ENCODE measurements at regions not wholly inside any gene's neighbourhood (a gene's known extent, or its start where the extent isn't known, plus 50 kb on each side); places are given as distances from the start of the nearest gene placed in this dataset.
"Not testable (repeated sequence)": the region's sequence is repeated elsewhere in the genome, so short reads cannot be mapped to it uniquely, and the experiment has no call there.

DNA sequence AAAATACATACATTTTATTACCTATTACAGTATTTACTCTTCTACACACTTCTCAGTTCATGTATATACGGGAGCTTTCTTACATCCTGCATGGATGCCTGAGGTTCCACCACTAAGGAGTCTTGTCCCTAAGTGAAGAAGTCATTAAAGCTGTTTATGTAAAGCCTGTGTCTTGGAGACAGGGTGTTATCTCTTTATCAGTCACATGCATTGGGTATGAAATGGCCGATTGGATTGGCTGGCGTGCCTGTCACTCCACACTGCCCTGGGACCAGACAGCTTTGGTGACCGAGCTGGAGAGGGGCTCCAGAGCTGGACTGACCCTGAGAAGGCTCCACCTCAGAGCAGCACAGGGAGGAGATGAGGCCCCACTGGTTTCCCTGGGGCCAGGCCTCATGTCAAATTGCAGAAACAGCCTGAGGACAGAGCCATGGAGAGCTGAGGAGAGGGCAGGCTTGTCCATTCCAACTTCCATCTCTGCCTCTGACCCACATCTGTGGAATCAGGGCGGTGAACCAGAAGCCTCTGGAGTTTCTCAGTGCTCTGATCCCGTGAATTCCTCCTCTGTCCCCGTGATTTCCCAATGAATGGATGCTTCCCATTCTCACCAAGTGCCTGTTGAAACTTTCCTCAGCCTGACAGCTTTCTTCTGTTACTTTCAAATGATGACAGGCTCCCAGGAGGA is 628.8 kb downstream of the PRIM2 start:
- TF ChIP-seq, protein P1, sequence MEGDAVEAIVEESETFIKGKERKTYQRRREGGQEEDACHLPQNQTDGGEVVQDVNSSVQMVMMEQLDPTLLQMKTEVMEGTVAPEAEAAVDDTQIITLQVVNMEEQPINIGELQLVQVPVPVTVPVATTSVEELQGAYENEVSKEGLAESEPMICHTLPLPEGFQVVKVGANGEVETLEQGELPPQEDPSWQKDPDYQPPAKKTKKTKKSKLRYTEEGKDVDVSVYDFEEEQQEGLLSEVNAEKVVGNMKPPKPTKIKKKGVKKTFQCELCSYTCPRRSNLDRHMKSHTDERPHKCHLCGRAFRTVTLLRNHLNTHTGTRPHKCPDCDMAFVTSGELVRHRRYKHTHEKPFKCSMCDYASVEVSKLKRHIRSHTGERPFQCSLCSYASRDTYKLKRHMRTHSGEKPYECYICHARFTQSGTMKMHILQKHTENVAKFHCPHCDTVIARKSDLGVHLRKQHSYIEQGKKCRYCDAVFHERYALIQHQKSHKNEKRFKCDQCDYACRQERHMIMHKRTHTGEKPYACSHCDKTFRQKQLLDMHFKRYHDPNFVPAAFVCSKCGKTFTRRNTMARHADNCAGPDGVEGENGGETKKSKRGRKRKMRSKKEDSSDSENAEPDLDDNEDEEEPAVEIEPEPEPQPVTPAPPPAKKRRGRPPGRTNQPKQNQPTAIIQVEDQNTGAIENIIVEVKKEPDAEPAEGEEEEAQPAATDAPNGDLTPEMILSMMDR (conservative IDR thresholded peaks at IDR 0.05 in 1 of 2, IDR thresholded peaks at IDR 0.05 in 1 of 2; ENCODE audit: extremely low read depth in 1 of 2, insufficient read depth in 1 of 2, low read depth in 1 of 2, low read length in 2 of 2): not testable (repeated sequence)
- TF ChIP-seq EZH2 (IDR thresholded peaks at IDR 0.05; ENCODE audit: borderline replicate concordance, low read length): not testable (repeated sequence)
